ENCODE measurements at regions not wholly inside any gene's neighbourhood (a gene's known extent, or its start where the extent isn't known, plus 50 kb on each side); places are given as distances from the start of the nearest gene placed in this dataset.

DNA sequence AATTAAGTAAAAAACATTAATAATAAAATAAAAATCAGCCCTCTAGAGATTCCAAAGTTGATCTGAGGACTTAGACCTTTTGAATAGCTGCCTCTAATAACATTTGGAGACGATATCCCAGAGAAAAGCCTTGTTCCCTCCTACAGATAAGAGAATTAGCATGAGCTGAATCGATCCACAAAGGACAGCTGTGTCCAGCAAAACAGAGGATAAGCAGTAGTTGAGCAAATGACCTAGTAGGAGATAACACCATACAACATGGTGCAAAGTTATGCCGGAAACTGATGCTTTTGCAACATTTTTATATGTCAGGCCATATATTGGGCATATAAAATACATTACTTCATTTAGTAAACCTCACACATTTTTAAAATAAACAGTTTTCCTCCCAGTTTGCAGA, 212.2 kb upstream of the PRR16 start:
- Histone ChIP-seq H3K9ac (ENCODE audit: low read length) (no peak overlapping the region), H3K4me2 (ENCODE audit: low read length) (no peak overlapping the region), H3K4me1 (ENCODE audit: control insufficient read depth, low read depth, low read length) (no peaks in the 10 kb centered on the region), H3K79me2 (ENCODE audit: control insufficient read depth, insufficient read depth, low read length) (no peaks in the 10 kb centered on the region), H3K36me3 (ENCODE audit: control insufficient read depth, insufficient read depth, low read length) (no peaks in the 10 kb centered on the region), H3K18ac (ENCODE audit: low read length) (no peak overlapping the region), H2BK15ac (replicated peaks; ENCODE audit: low read depth) (no peak overlapping the region), H3K4ac (ENCODE audit: low read depth, low read length) (no peak overlapping the region), H2AK5ac (ENCODE audit: low read length) (no peak overlapping the region), H2BK5ac (ENCODE audit: low read length) (no peak overlapping the region), H3K23ac (ENCODE audit: low read length) (no peak overlapping the region), H3K4me3 (ENCODE audit: low read length) (no peak overlapping the region), H3K56ac (ENCODE audit: low read length) (no peak overlapping the region), H3K79me1 (ENCODE audit: low read length) (no peaks in the 10 kb centered on the region), H3K27ac (ENCODE audit: low read depth, low read length) (no peak overlapping the region), H3K27me3 (ENCODE audit: insufficient read depth, low read length, poor library complexity) (no peaks in the 10 kb centered on the region), H2BK120ac (ENCODE audit: low read depth, low read length) (no peak overlapping the region), H4K5ac (ENCODE audit: low read length) (no peak overlapping the region), H4K8ac (ENCODE audit: low read depth, low read length) (no peak overlapping the region)
- WGBS (ENCODE audit: extremely low coverage, insufficient coverage, low lambda C conversion rate): no CpG with 5 or more reads among the region's 3 CpGs
- no peak for DNase-seq

DNA sequence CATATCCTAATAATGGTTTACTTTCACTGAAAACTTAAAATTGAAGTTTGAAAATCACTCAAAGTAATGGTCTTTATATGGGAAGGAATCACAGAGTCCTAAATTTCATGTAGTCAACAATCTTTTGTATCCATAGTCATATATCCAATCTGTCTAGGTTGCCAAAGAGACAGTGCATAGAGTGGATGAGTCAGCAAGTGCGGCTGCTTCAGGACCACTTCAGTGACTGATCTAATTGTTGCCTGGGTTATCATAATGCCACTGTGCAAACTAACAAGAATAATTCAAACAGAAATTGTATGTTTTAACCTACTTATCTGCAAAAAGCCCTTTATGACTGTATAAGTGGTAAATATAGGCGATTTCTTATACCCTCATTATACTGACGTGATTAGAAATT, 211.3 kb upstream of the PRR16 start:
- no peak overlapping the region for H3K18ac ChIP-seq (ENCODE audit: low read length)
- H3K4me3 ChIP-seq (ENCODE audit: low read length): no peak overlapping the region
- no peaks in the 10 kb centered on the region for H3K4me1 ChIP-seq (ENCODE audit: control insufficient read depth, low read depth, low read length)
- no CpG with 5 or more reads among the region's 3 CpGs for WGBS (ENCODE audit: extremely low coverage, insufficient coverage, low lambda C conversion rate)
- no peak for DNase-seq
- H3K79me2 ChIP-seq (ENCODE audit: control insufficient read depth, insufficient read depth, low read length): no peaks in the 10 kb centered on the region
- H2BK120ac ChIP-seq (ENCODE audit: low read depth, low read length): no peak overlapping the region
- H3K4ac ChIP-seq (ENCODE audit: low read depth, low read length): no peak overlapping the region
- H3K56ac ChIP-seq (ENCODE audit: low read length): no peak overlapping the region
- no peak overlapping the region for H2BK15ac ChIP-seq (replicated peaks; ENCODE audit: low read depth)
- no peak overlapping the region for H2AK5ac ChIP-seq (ENCODE audit: low read length)
- H3K36me3 ChIP-seq (ENCODE audit: control insufficient read depth, insufficient read depth, low read length): no peaks in the 10 kb centered on the region
- no peak overlapping the region for H3K23ac ChIP-seq (ENCODE audit: low read length)
- no peak overlapping the region for H3K4me2 ChIP-seq (ENCODE audit: low read length)
- H3K79me1 ChIP-seq (ENCODE audit: low read length): no peaks in the 10 kb centered on the region
- H2BK5ac ChIP-seq (ENCODE audit: low read length): no peak overlapping the region
- no peak overlapping the region for H3K9ac ChIP-seq (ENCODE audit: low read length)
- H3K27ac ChIP-seq (ENCODE audit: low read depth, low read length): no peak overlapping the region
- no peaks in the 10 kb centered on the region for H3K27me3 ChIP-seq (ENCODE audit: insufficient read depth, low read length, poor library complexity)
- H4K8ac ChIP-seq (ENCODE audit: low read depth, low read length): no peak overlapping the region
- no peak overlapping the region for H4K5ac ChIP-seq (ENCODE audit: low read length)

DNA sequence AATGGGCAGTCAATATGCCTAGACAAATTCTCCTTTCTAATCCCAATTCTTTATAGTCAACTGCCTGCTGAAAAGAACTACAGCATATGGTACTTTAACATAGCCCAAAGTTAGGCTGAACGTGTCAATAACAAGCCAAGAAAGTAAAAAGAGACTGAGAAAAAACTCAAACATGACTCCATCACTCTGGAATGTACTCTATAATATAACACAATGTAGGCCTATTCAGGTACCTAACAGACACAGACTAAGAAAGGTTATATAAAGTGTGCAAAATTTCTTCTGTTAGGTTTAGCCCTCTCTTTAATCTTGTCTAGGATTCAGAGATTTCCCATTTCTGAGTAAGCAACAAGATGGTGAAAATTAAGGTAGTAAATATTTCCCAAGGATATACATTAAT, 209.7 kb upstream of the PRR16 start:
- H3K4me2 ChIP-seq (ENCODE audit: low read length): no peak overlapping the region
- no peak overlapping the region for H2AK5ac ChIP-seq (ENCODE audit: low read length)
- no peaks in the 10 kb centered on the region for H3K36me3 ChIP-seq (ENCODE audit: control insufficient read depth, insufficient read depth, low read length)
- no peaks in the 10 kb centered on the region for H3K27me3 ChIP-seq (ENCODE audit: insufficient read depth, low read length, poor library complexity)
- H4K5ac ChIP-seq (ENCODE audit: low read length): no peak overlapping the region
- no peak overlapping the region for H4K8ac ChIP-seq (ENCODE audit: low read depth, low read length)
- no CpG with 5 or more reads among the region's 1 CpG for WGBS (ENCODE audit: extremely low coverage, insufficient coverage, low lambda C conversion rate)
- peak; percentile 21 for DNase-seq
- H3K4ac ChIP-seq (ENCODE audit: low read depth, low read length): no peak overlapping the region
- H3K9ac ChIP-seq (ENCODE audit: low read length): no peak overlapping the region
- H3K23ac ChIP-seq (ENCODE audit: low read length): no peak overlapping the region
- no peak overlapping the region for H2BK15ac ChIP-seq (replicated peaks; ENCODE audit: low read depth)
- H3K56ac ChIP-seq (ENCODE audit: low read length): no peak overlapping the region
- H3K4me3 ChIP-seq (ENCODE audit: low read length): no peak overlapping the region
- no peaks in the 10 kb centered on the region for H3K4me1 ChIP-seq (ENCODE audit: control insufficient read depth, low read depth, low read length)
- H3K79me1 ChIP-seq (ENCODE audit: low read length): no peaks in the 10 kb centered on the region
- no peak overlapping the region for H3K18ac ChIP-seq (ENCODE audit: low read length)
- no peaks in the 10 kb centered on the region for H3K79me2 ChIP-seq (ENCODE audit: control insufficient read depth, insufficient read depth, low read length)
- H2BK120ac ChIP-seq (ENCODE audit: low read depth, low read length): no peak overlapping the region
- H2BK5ac ChIP-seq (ENCODE audit: low read length): no peak overlapping the region
- no peak overlapping the region for H3K27ac ChIP-seq (ENCODE audit: low read depth, low read length)

DNA sequence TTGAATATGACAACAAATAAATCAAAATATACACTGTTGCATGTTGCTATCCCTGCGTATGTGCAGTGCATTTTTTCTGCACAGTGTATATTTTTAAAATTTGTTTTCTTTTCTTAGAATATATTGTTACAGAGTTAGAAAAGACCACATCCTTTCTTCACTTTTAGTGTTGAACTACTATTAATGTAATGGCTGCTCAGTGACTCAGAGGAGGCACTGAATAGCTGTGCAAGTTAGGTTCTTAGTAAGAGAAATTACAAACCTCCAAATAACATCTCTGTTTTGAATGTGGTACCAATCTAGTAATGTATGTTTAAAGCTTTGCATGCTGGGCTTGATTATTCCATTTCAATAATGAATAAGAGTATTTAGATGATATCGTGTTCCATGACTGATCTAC, 208.9 kb upstream of the PRR16 start:
- Histone ChIP-seq H3K36me3 (ENCODE audit: control insufficient read depth, insufficient read depth, low read length) (no peaks in the 10 kb centered on the region), H3K4me1 (ENCODE audit: control insufficient read depth, low read depth, low read length) (no peaks in the 10 kb centered on the region), H2AK5ac (ENCODE audit: low read length) (no peak overlapping the region), H2BK5ac (ENCODE audit: low read length) (no peak overlapping the region), H3K4me3 (ENCODE audit: low read length) (no peak overlapping the region), H3K27ac (ENCODE audit: low read depth, low read length) (no peak overlapping the region), H3K4me2 (ENCODE audit: low read length) (no peak overlapping the region), H3K79me2 (ENCODE audit: control insufficient read depth, insufficient read depth, low read length) (no peaks in the 10 kb centered on the region), H4K8ac (ENCODE audit: low read depth, low read length) (no peak overlapping the region), H3K79me1 (ENCODE audit: low read length) (no peaks in the 10 kb centered on the region), H3K27me3 (ENCODE audit: insufficient read depth, low read length, poor library complexity) (no peaks in the 10 kb centered on the region), H3K4ac (ENCODE audit: low read depth, low read length) (no peak overlapping the region), H3K23ac (ENCODE audit: low read length) (no peak overlapping the region), H3K9ac (ENCODE audit: low read length) (no peak overlapping the region), H3K18ac (ENCODE audit: low read length) (no peak overlapping the region), H3K56ac (ENCODE audit: low read length) (no peak overlapping the region), H2BK15ac (replicated peaks; ENCODE audit: low read depth) (no peak overlapping the region), H4K5ac (ENCODE audit: low read length) (no peak overlapping the region), H2BK120ac (ENCODE audit: low read depth, low read length) (no peak overlapping the region)
- whole genome bisulfite sequencing (ENCODE audit: extremely low coverage, insufficient coverage, low lambda C conversion rate): no CpG with 5 or more reads among the region's 2 CpGs
- DNase-seq: no peak

DNA sequence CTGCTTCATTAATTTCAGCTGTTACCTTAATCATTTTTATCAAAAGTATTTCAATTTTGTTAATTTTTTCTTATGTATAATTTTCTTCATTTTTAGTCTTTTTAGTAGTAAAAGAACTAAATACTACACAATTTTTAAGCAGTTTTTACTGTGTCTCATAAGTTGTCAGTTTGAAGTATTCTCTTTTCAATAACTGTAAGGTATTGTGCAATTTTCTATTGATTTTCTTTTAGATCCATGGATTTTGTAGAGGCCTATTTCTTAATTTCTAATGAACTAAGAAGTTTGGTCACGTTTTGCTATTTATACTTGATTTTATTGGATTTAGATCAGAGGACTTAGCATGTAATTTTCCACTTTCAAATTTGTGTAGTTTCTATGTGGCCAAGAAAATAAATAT, 207.7 kb upstream of the PRR16 start:
- Histone ChIP-seq H3K4ac (ENCODE audit: low read depth, low read length) (no peak overlapping the region), H3K9ac (ENCODE audit: low read length) (no peak overlapping the region), H3K4me1 (ENCODE audit: control insufficient read depth, low read depth, low read length) (no peaks in the 10 kb centered on the region), H3K4me3 (ENCODE audit: low read length) (no peak overlapping the region), H3K79me2 (ENCODE audit: control insufficient read depth, insufficient read depth, low read length) (no peaks in the 10 kb centered on the region), H3K79me1 (ENCODE audit: low read length) (no peaks in the 10 kb centered on the region), H4K8ac (ENCODE audit: low read depth, low read length) (no peak overlapping the region), H2BK5ac (ENCODE audit: low read length) (no peak overlapping the region), H3K4me2 (ENCODE audit: low read length) (no peak overlapping the region), H3K27ac (ENCODE audit: low read depth, low read length) (no peak overlapping the region), H3K36me3 (ENCODE audit: control insufficient read depth, insufficient read depth, low read length) (no peaks in the 10 kb centered on the region), H2BK15ac (replicated peaks; ENCODE audit: low read depth) (no peak overlapping the region), H2AK5ac (ENCODE audit: low read length) (no peak overlapping the region), H3K56ac (ENCODE audit: low read length) (no peak overlapping the region), H4K5ac (ENCODE audit: low read length) (no peak overlapping the region), H3K18ac (ENCODE audit: low read length) (no peak overlapping the region), H2BK120ac (ENCODE audit: low read depth, low read length) (no peak overlapping the region), H3K27me3 (ENCODE audit: insufficient read depth, low read length, poor library complexity) (no peaks in the 10 kb centered on the region), H3K23ac (ENCODE audit: low read length) (no peak overlapping the region)
- no peak for DNase-seq
- no CpG with 5 or more reads among the region's 1 CpG for WGBS (ENCODE audit: extremely low coverage, insufficient coverage, low lambda C conversion rate)

DNA sequence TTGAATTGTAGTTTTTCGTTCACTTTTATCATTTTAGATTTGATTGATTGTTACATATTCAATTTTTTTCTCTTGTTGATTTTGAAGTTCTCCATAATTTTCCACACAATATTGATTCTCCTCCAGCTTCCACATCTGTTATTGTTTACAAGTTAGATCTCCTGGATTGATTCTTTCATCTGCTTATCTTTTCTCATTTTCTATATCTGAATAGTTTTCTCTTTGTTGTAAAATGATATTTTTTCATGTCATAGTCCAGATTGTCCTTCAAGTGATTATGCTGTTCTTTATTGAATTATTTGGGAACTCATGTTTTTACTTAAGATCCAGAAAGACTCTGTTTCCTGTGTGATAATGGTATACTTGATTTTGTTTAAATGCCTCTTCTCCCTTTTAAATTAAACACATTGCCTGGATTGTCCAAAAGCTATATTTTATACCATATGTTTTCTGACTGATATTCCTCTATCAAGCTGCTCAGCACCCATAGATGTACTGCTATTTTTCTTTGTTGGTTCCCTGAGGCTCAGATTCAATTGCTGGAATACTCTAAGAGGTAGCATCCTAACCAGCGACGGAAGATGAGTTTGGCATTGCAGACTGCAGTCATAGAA, 206.6 kb upstream of the PRR16 start:
- Histone ChIP-seq H2AK5ac (ENCODE audit: low read length) (no peak overlapping the region), H3K18ac (ENCODE audit: low read length) (no peak overlapping the region), H3K56ac (ENCODE audit: low read length) (no peak overlapping the region), H3K4me1 (ENCODE audit: control insufficient read depth, low read depth, low read length) (no peaks in the 10 kb centered on the region), H4K5ac (ENCODE audit: low read length) (no peak overlapping the region), H3K4me3 (ENCODE audit: low read length) (no peak overlapping the region), H3K36me3 (ENCODE audit: control insufficient read depth, insufficient read depth, low read length) (no peaks in the 10 kb centered on the region), H3K79me2 (ENCODE audit: control insufficient read depth, insufficient read depth, low read length) (no peaks in the 10 kb centered on the region), H3K4ac (ENCODE audit: low read depth, low read length) (no peak overlapping the region), H3K23ac (ENCODE audit: low read length) (no peak overlapping the region), H3K27ac (ENCODE audit: low read depth, low read length) (no peak overlapping the region), H4K8ac (ENCODE audit: low read depth, low read length) (no peak overlapping the region), H2BK15ac (replicated peaks; ENCODE audit: low read depth) (no peak overlapping the region), H3K4me2 (ENCODE audit: low read length) (no peak overlapping the region), H2BK120ac (ENCODE audit: low read depth, low read length) (no peak overlapping the region), H3K79me1 (ENCODE audit: low read length) (no peaks in the 10 kb centered on the region), H2BK5ac (ENCODE audit: low read length) (no peak overlapping the region), H3K27me3 (ENCODE audit: insufficient read depth, low read length, poor library complexity) (no peaks in the 10 kb centered on the region), H3K9ac (ENCODE audit: low read length) (no peak overlapping the region)
- no peak for DNase-seq
- no CpG with 5 or more reads among the region's 3 CpGs for WGBS (ENCODE audit: extremely low coverage, insufficient coverage, low lambda C conversion rate)

Data from mesendoderm (in vitro differentiated cells).